K562 (cell line): ENCODE measurements at regions not wholly inside any gene's neighbourhood (a gene's known extent, or its start where the extent isn't known, plus 50 kb on each side); places are given as distances from the start of the nearest gene placed in this dataset.

Experiments used
- ATAC-seq: fragments of 200-7000 bp; cut with Tn5 transposase; 3 replicates; pipeline ENCODE4 v1.9.1; 2020; ENCODE audit warnings: moderate library complexity
- BruUV-seq: library from RNA; stranded (reverse); fragments of 400-500 nt; replicated peaks from 2 replicates; lab custom pipeline; 2021; lab: Mats Ljungman, UMichigan
- CTCF ChIA-PET: fragments of 300-600 bp; formaldehyde crosslinking; extraction: SDS; loops from one replicate; lab custom pipeline; 2021; ENCODE audit warnings: low intra/inter-chr PET ratio; lab: Yijun Ruan, JAX
- POLR2A ChIA-PET: fragments of 300-600, 350-650 bp; sonication (Branson Sonifier 250); formaldehyde crosslinking; extraction: SDS; loops from one replicate; lab custom pipeline; 2021; ENCODE audit warnings: antibody characterized with exemption, inconsistent platforms; lab: Yijun Ruan, JAX
- DNase-seq, 4 experiments: peaks; one replicate each; pipeline versions ENCODE4 v3.0.0 to v3.0.0-alpha.2; 2011 to 2018; ENCODE audit warnings: low spot score in 3 of 4, mixed read lengths in 3 of 4; ENCODE audit errors: extremely low read depth in 1 of 4
- FAIRE-seq: peaks from 2 replicates; lab custom pipeline; 2011; peaks lifted over from hg19 to GRCh38; lab: Jason Lieb, UNC
- H2AFZ ChIP-seq: 2 replicates; pipeline ENCODE4 v1.6.0; 2011; ENCODE audit warnings: low read depth, low read length, control low read depth, inconsistent platforms
- H3K27ac ChIP-seq: fragments of 200-600 bp; 3 replicates; pipeline ENCODE4 v1.8.0; 2011; ENCODE audit warnings: low read depth, mild to moderate bottlenecking, control low read depth, inconsistent platforms, low read length, moderate library complexity, mixed read lengths; ENCODE audit errors: extremely low read depth
- H3K27me3 ChIP-seq, 2 experiments: fragments of 300-600 bp in 1 of 2; 2 replicates in 1 of 2; 3 replicates in 1 of 2; pipeline versions ENCODE4 v1.6.0 to v1.8.0; 2011; ENCODE audit warnings: inconsistent platforms in 2 of 2, low read length in 2 of 2, mild to moderate bottlenecking in 1 of 2, mixed read lengths in 1 of 2, moderate library complexity in 1 of 2; ENCODE audit not compliant: control insufficient read depth in 2 of 2, insufficient read depth in 2 of 2
- H3K36me3 ChIP-seq: fragments of 300-600 bp; 3 replicates; pipeline ENCODE4 v1.8.0; 2011; ENCODE audit warnings: mild to moderate bottlenecking, low read length, inconsistent platforms; ENCODE audit not compliant: control insufficient read depth, insufficient read depth
- H3K4me1 ChIP-seq, 2 experiments: fragments of 200-600 bp in 1 of 2; replicated peaks in 1 of 2; 2 replicates in 1 of 2; 3 replicates in 1 of 2; pipeline versions ENCODE4 v1.5.1 to v1.8.0; 2011; ENCODE audit warnings: inconsistent platforms in 2 of 2, low read length in 2 of 2, mild to moderate bottlenecking in 1 of 2, mixed read lengths in 1 of 2, moderate library complexity in 1 of 2; ENCODE audit not compliant: control insufficient read depth in 2 of 2, insufficient read depth in 2 of 2
- H3K4me2 ChIP-seq: 2 replicates; pipeline ENCODE4 v1.6.1; 2011; ENCODE audit warnings: low read length, control low read depth, inconsistent platforms, mixed read lengths; ENCODE audit not compliant: insufficient read depth
- H3K4me3 ChIP-seq: fragments of 200-600 bp; sonication (generic), shearing (Covaris generic); 2 replicates; pipeline ENCODE4 v1.5.1; 2016; ENCODE audit warnings: control low read depth, inconsistent platforms
- H3K79me2 ChIP-seq: fragments of 200-600 bp; 3 replicates; pipeline ENCODE4 v1.8.0; 2011; ENCODE audit warnings: low read length, inconsistent platforms; ENCODE audit not compliant: control insufficient read depth, insufficient read depth
- H3K9ac ChIP-seq, 2 experiments: 2 replicates each; pipeline versions ENCODE4 v1.6.0 to v1.6.1; 2011; ENCODE audit warnings: low read depth in 2 of 2, low read length in 2 of 2, control low read depth in 1 of 2, inconsistent platforms in 1 of 2, mild to moderate bottlenecking in 1 of 2, mixed read lengths in 1 of 2; ENCODE audit not compliant: insufficient read depth in 1 of 2
- H3K9me1 ChIP-seq: one replicate; pipeline ENCODE4 v1.6.0; 2011; ENCODE audit warnings: inconsistent platforms, mild to moderate bottlenecking, low read length, moderate library complexity; ENCODE audit not compliant: control insufficient read depth, insufficient read depth
- H3K9me3 ChIP-seq: replicated peaks from 2 replicates; pipeline ENCODE4 v1.5.1; 2011; ENCODE audit warnings: low read depth, low read length, inconsistent platforms; ENCODE audit not compliant: control insufficient read depth, insufficient read depth
- H4K20me1 ChIP-seq: replicated peaks from 2 replicates; pipeline ENCODE4 v1.6.1; 2011; ENCODE audit warnings: low read length, inconsistent platforms, mixed read lengths; ENCODE audit not compliant: control insufficient read depth, insufficient read depth
- CHD2 ChIP-seq: IDR thresholded peaks from 2 replicates; pipeline ENCODE4 v1.6.1; 2011; ENCODE audit warnings: low read depth, low read length
- DNMT1 ChIP-seq: fragments of 450-650 bp; IDR thresholded peaks from 2 replicates; pipeline ENCODE4 v1.6.1; 2016; ENCODE audit warnings: antibody characterized with exemption, mild to moderate bottlenecking
- FOXA1 ChIP-seq: fragments of 450-650 bp; IDR thresholded peaks from 2 replicates; pipeline ENCODE4 v1.6.1; 2016; ENCODE audit warnings: mild to moderate bottlenecking, borderline replicate concordance
- LEF1 ChIP-seq: fragments of 450-650 bp; IDR thresholded peaks from 2 replicates; pipeline ENCODE4 v1.6.1; 2016; ENCODE audit warnings: mild to moderate bottlenecking
- PCBP1 ChIP-seq: fragments of 200-400 bp; formaldehyde crosslinking; IDR thresholded peaks from 2 replicates; pipeline ENCODE4 v1.6.1; 2018; ENCODE audit warnings: mild to moderate bottlenecking, low read depth, low read length; ENCODE audit not compliant: poor library complexity, severe bottlenecking
- TAL1 ChIP-seq: fragments of 450-650 bp; IDR thresholded peaks from 2 replicates; pipeline ENCODE4 v1.6.1; 2016; ENCODE audit warnings: mild to moderate bottlenecking
- ZNF23 ChIP-seq: fragments of 250-450 bp; sonication (Bioruptor Pico); IDR thresholded peaks from 2 replicates; pipeline ENCODE4 v1.4.0; 2020; ENCODE audit warnings: mild to moderate bottlenecking
- ZNF263 ChIP-seq: sonication (generic); formaldehyde crosslinking; IDR thresholded peaks from 2 replicates; pipeline ENCODE4 v1.8.0; 2022; ENCODE audit warnings: mild to moderate bottlenecking, missing genetic modification reagents, borderline replicate concordance
- WGBS: fragments of 100-300 bp; shearing (Covaris generic); methylation state at CpG from one replicate; pipeline ENCODE4 v1.1.6; 2016; ENCODE audit warnings: low coverage, mixed read lengths; ENCODE audit not compliant: insufficient coverage; ENCODE audit errors: missing lambda C conversion rate; 5-methylcytosine and 5-hydroxymethylcytosine counted together
- in situ Hi-C: fragments of 300-500 bp; cut with MboI; formaldehyde crosslinking; loops from 4 replicates; pipeline ENCODE4 v1.15.0; 2018; ENCODE audit warnings: inconsistent platforms, mixed read lengths
- intact Hi-C: fragments of 100-400 bp; cut with micrococcal nuclease; formaldehyde crosslinking; loops from 2 replicates; pipeline ENCODE4 v1.14.2; 2022
- TF ChIP-seq, protein P1 (sequence below): sonication (generic); formaldehyde crosslinking; IDR thresholded peaks from 2 replicates; pipeline ENCODE4 v1.8.0; 2022; ENCODE audit warnings: mild to moderate bottlenecking, missing genetic modification reagents
- TF ChIP-seq, protein P2 (sequence below): sonication (generic); formaldehyde crosslinking; IDR thresholded peaks from 2 replicates; pipeline ENCODE4 v1.8.0; 2022; ENCODE audit warnings: mild to moderate bottlenecking, missing genetic modification reagents
- TF ChIP-seq, protein P3 (sequence below): fragments of 250-450 bp; sonication (Bioruptor Pico); IDR thresholded peaks from 2 replicates; pipeline ENCODE4 v1.5.0; 2021; ENCODE audit warnings: mild to moderate bottlenecking, moderate library complexity

DNA sequence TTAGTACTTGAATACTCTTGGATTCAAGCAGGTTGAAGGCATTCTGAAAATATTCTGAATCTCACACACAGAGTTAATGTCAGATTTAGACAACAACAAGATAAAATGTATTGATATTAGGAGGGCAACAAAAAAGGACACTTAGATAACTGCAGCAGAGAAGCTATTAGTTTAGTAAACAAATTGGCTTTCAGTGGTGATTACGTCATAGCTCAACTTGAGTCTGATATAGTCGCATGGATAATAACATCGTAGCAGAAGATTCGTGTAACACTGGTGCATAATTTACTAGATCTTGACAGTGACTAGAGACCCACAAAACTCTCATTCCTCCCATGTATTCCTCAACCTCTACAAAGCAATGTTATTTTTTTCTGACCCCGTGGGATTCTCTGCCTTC, 268.3 kb downstream of the KCNJ2 start:
- Histone ChIP-seq H3K9me1 (no peaks in the 10 kb centered on the region), H2AFZ (no peak overlapping the region), H3K27me3 (no peaks in the 10 kb centered on the region), H3K9ac (no peak overlapping the region), H3K4me2 (no peak overlapping the region), H3K36me3 (no peaks in the 10 kb centered on the region), H3K4me1 (no peaks in the 10 kb centered on the region), H3K27ac (no peak overlapping the region), H3K79me2 (no peaks in the 10 kb centered on the region), H4K20me1 (no peaks in the 10 kb centered on the region), H3K9me3 (no peaks in the 10 kb centered on the region), H3K4me3 (no peak overlapping the region)
- 3% methylated on average over 5 of the region's 5 CpGs for WGBS
- BruUV-seq, result no TSS peak
- ATAC-seq, result no peak
- POLR2A ChIA-PET, result no interaction called here
- no peak for FAIRE-seq
- CTCF ChIA-PET, result no interaction called here
- DNase-seq, result no peak
- TF ChIP-seq ZNF263 (CRISPR knock-in tag) (no peak), CHD2 (no peak), TAL1 (no peak), FOXA1 (no peak), ZNF23 (CRISPR knock-in tag) (no peak), DNMT1 (no peak), PCBP1 (no peak), LEF1 (no peak)
- TF ChIP-seq, protein P1, sequence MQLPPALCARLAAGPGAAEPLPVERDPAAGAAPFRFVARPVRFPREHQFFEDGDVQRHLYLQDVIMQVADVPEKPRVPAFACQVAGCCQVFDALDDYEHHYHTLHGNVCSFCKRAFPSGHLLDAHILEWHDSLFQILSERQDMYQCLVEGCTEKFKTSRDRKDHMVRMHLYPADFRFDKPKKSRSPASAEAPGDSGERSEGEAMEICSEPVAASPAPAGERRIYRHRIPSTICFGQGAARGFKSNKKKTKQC (CRISPR knock-in tag), result no peak
- TF ChIP-seq, protein P2, sequence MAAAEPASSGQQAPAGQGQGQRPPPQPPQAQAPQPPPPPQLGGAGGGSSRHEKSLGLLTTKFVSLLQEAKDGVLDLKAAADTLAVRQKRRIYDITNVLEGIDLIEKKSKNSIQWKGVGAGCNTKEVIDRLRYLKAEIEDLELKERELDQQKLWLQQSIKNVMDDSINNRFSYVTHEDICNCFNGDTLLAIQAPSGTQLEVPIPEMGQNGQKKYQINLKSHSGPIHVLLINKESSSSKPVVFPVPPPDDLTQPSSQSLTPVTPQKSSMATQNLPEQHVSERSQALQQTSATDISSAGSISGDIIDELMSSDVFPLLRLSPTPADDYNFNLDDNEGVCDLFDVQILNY (CRISPR knock-in tag), result no peak
- TF ChIP-seq, protein P3, sequence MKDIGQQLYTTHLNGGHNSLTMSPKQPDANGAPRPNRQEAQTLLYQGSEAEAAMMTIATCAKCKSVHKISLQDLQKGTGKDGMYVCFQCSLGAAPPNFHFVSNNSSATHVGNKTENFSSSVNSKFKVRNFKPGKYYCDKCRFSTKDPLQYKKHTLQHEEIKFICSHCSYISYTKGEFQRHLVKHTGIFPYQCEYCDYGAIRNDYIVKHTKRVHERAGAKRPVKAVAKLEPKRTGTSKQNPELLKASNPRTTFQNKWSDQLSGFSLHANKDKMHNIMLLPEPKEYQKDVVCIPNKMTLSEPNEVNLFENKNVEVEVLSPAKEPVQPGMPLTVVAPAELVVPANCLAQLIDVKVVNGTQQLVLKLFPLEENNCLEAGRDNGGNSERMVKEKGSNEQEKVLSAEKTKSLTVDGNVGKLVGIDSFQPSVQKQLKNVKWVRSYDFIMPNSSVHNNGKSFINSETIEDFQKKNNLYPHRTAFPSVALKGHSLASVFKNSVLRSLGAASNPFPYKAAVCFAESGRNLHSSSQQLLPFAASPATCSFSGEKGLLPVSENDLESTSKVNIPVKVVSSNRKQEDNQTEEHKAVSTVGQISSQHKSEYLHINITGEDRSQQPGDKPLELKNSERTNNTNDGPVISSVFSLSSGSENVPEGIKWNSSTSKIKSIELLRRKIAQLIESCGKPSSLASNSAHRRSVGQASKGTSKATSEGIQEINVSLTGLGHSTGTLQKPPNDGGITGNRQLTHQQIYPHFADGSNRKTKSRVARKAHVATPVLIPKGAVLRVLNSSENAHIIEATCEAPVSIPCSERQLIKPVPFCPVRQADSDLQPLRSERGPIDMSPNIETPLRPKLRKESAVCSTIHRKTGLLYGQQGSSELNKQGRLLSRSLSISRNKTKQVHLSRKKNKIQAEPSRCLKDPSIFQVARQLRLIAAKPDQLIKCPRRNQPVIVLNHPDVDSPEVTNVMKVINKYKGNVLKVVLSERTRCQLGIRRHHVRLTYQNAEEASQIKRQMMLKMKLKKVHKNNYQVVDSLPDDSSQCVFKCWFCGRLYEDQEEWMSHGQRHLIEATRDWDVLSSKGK (CRISPR knock-in tag), result no peak
- intact Hi-C loops, result no loop called here
- in situ Hi-C loops, result loop anchor here (5.0 kb wide), 1 partner anchor 50 kb away; no protein-coding TSS in a partner anchor
